ENCODE measurements at regions not wholly inside any gene's neighbourhood (a gene's known extent, or its start where the extent isn't known, plus 50 kb on each side); places are given as distances from the start of the nearest gene placed in this dataset.

DNA sequence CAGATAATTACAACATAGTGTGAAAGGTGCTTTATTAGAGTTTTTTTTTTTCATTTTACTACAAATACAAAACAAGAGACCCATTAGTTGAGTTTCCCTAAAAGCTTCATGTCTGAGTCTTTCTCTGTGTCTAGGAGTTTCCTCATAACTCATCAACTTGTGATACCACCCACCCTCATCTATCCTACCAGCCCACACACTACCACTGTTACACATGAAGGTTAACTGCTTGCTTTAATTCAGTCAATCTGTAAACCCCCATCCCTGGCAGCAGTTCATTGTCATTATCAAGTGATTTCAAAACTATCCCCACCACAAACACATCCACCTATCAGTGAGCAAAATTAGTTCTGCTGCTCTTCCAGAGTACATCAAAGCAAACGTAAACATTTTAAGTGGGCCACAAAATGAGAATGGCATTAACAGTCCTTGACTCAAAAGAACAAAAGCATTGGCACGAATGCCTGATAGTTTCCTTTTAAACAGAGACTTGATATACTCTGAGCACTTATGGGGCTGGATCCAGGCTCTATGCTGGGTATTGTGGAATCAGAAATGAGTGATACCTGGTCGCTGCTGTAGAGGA is 331.6 kb upstream of the FAM241A start:
- H3K4me3 ChIP-seq (ENCODE audit: low read depth in 1 of 2, low read length in 2 of 2) = no peak overlapping the region
- H3K79me2 ChIP-seq (ENCODE audit: insufficient read depth, low read length) = no peaks in the 10 kb centered on the region
- H3K27ac ChIP-seq (ENCODE audit: low read length) = no peak overlapping the region
- H3K27me3 ChIP-seq (ENCODE audit: insufficient read depth, low read length, poor library complexity) = peaks cover 2% of the 10 kb centered on the region
- TF ChIP-seq EZH2 (IDR thresholded peaks at IDR 0.05; ENCODE audit: borderline replicate concordance, low read depth, low read length, severe bottlenecking) = no peak
- TF ChIP-seq, protein P1, sequence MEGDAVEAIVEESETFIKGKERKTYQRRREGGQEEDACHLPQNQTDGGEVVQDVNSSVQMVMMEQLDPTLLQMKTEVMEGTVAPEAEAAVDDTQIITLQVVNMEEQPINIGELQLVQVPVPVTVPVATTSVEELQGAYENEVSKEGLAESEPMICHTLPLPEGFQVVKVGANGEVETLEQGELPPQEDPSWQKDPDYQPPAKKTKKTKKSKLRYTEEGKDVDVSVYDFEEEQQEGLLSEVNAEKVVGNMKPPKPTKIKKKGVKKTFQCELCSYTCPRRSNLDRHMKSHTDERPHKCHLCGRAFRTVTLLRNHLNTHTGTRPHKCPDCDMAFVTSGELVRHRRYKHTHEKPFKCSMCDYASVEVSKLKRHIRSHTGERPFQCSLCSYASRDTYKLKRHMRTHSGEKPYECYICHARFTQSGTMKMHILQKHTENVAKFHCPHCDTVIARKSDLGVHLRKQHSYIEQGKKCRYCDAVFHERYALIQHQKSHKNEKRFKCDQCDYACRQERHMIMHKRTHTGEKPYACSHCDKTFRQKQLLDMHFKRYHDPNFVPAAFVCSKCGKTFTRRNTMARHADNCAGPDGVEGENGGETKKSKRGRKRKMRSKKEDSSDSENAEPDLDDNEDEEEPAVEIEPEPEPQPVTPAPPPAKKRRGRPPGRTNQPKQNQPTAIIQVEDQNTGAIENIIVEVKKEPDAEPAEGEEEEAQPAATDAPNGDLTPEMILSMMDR (IDR thresholded peaks at IDR 0.05; ENCODE audit: borderline replicate concordance, extremely low read depth, low read length, poor library complexity, severe bottlenecking) = no peak
- no peaks in the 10 kb centered on the region for H3K4me1 ChIP-seq (ENCODE audit: insufficient read depth, low read length)
- H3K36me3 ChIP-seq (ENCODE audit: insufficient read depth, low read length) = no peaks in the 10 kb centered on the region
- no peak overlapping the region for H2AFZ ChIP-seq (ENCODE audit: low read depth, low read length)
- no peak overlapping the region for H3K4me2 ChIP-seq (ENCODE audit: insufficient read depth, low read length)
- H3K9ac ChIP-seq (ENCODE audit: low read depth, low read length) = no peak overlapping the region
- no peaks in the 10 kb centered on the region for H4K20me1 ChIP-seq (ENCODE audit: insufficient read depth, low read length)
- ATAC-seq (ENCODE audit: insufficient read depth, low read depth) = no peak
- H3K9me3 ChIP-seq (ENCODE audit: insufficient read depth, low read length, severe bottlenecking) = no peaks in the 10 kb centered on the region
- no peak for DNase-seq

DNA sequence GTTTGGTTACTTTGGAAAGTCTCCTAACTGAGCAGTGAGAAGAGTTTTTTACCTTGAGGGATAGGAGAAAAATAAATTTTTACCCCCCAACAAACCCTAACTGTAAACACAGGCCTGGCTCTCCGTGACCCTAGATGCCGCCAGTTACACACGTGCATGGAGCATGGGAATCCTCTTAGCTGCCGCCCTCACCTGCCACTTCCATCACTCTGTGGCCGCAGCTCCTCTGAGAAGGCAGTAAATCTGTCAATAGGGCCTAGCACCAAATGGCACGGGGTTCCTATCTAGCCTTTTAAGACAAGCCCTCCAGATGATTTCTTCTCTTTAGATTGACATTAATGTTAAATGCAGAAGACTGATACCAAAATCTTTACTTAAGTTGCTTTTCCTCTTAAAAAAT is 330.3 kb upstream of the FAM241A start:
- Histone ChIP-seq H3K9me3 (ENCODE audit: insufficient read depth, low read length, severe bottlenecking) (no peaks in the 10 kb centered on the region), H2AFZ (ENCODE audit: low read depth, low read length) (no peak overlapping the region), H4K20me1 (ENCODE audit: insufficient read depth, low read length) (no peaks in the 10 kb centered on the region), H3K79me2 (ENCODE audit: insufficient read depth, low read length) (no peaks in the 10 kb centered on the region), H3K4me1 (ENCODE audit: insufficient read depth, low read length) (no peaks in the 10 kb centered on the region), H3K27ac (ENCODE audit: low read length) (no peak overlapping the region), H3K4me2 (ENCODE audit: insufficient read depth, low read length) (no peak overlapping the region), H3K27me3 (ENCODE audit: insufficient read depth, low read length, poor library complexity) (peaks cover 2% of the 10 kb centered on the region), H3K4me3 (ENCODE audit: low read depth in 1 of 2, low read length in 2 of 2) (no peak overlapping the region), H3K9ac (ENCODE audit: low read depth, low read length) (no peak overlapping the region), H3K36me3 (ENCODE audit: insufficient read depth, low read length) (no peaks in the 10 kb centered on the region)
- ATAC-seq (ENCODE audit: insufficient read depth, low read depth) = no peak
- TF ChIP-seq, protein P1 (IDR thresholded peaks at IDR 0.05; ENCODE audit: borderline replicate concordance, extremely low read depth, low read length, poor library complexity, severe bottlenecking) = no peak
- TF ChIP-seq EZH2 (IDR thresholded peaks at IDR 0.05; ENCODE audit: borderline replicate concordance, low read depth, low read length, severe bottlenecking) = no peak
- no peak for DNase-seq

DNA sequence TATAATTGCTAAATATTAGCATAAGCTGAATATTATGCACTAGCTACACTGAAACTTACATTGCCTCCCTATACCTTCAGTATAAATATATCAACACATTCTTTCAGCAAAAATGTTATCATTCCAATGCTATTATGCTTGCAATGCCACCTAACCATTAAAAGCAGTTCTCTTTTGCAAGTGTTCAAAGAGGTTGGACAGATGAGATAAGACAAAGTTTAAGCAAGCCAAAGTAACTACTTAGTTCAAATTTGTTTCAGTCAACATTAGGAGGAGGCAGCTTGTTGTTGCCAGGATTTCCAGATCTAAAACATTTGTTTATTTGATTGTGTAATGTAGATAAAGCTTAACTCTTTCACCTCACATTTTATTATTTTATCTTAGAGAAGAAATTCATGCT is 323.9 kb upstream of the FAM241A start:
- Histone ChIP-seq H3K4me3 (ENCODE audit: low read depth in 1 of 2, low read length in 2 of 2) (no peak overlapping the region), H3K27me3 (ENCODE audit: insufficient read depth, low read length, poor library complexity) (peaks cover 2% of the 10 kb centered on the region), H4K20me1 (ENCODE audit: insufficient read depth, low read length) (no peaks in the 10 kb centered on the region), H3K4me1 (ENCODE audit: insufficient read depth, low read length) (no peaks in the 10 kb centered on the region), H3K79me2 (ENCODE audit: insufficient read depth, low read length) (no peaks in the 10 kb centered on the region), H3K36me3 (ENCODE audit: insufficient read depth, low read length) (no peaks in the 10 kb centered on the region), H3K27ac (ENCODE audit: low read length) (no peak overlapping the region), H3K9ac (ENCODE audit: low read depth, low read length) (no peak overlapping the region), H3K9me3 (ENCODE audit: insufficient read depth, low read length, severe bottlenecking) (no peaks in the 10 kb centered on the region), H3K4me2 (ENCODE audit: insufficient read depth, low read length) (no peak overlapping the region), H2AFZ (ENCODE audit: low read depth, low read length) (no peak overlapping the region)
- no peak for TF ChIP-seq EZH2 (IDR thresholded peaks at IDR 0.05; ENCODE audit: borderline replicate concordance, low read depth, low read length, severe bottlenecking)
- TF ChIP-seq, protein P1 (IDR thresholded peaks at IDR 0.05; ENCODE audit: borderline replicate concordance, extremely low read depth, low read length, poor library complexity, severe bottlenecking) = no peak
- ATAC-seq (ENCODE audit: insufficient read depth, low read depth) (no peak), DNase-seq (no peak)

DNA sequence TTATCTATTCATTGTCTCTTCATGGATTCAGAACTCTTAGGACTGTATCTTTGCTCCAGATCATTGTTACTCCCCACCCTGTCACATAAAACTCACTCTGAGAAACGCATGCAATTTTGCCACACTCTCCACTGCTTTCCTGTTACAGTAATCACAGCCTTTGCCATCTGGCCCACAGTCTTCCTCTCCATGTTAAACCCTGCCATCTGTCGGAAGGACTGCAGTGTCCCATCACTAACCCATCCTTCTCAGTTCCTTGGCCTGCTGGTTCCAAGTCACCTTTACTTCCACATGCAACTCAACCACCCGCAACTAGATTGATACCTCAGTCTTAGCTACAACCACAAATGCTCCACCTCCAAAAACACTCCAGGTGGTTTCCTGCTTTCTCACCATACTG is 308.7 kb upstream of the FAM241A start:
- H3K79me2 ChIP-seq (ENCODE audit: insufficient read depth, low read length) = no peaks in the 10 kb centered on the region
- no peak for DNase-seq
- no peak overlapping the region for H3K9ac ChIP-seq (ENCODE audit: low read depth, low read length)
- no peaks in the 10 kb centered on the region for H3K36me3 ChIP-seq (ENCODE audit: insufficient read depth, low read length)
- no peaks in the 10 kb centered on the region for H3K4me1 ChIP-seq (ENCODE audit: insufficient read depth, low read length)
- no peak overlapping the region for H3K4me2 ChIP-seq (ENCODE audit: insufficient read depth, low read length)
- H3K27ac ChIP-seq (ENCODE audit: low read length) = no peak overlapping the region
- H3K9me3 ChIP-seq (ENCODE audit: insufficient read depth, low read length, severe bottlenecking) = no peaks in the 10 kb centered on the region
- H4K20me1 ChIP-seq (ENCODE audit: insufficient read depth, low read length) = no peaks in the 10 kb centered on the region
- H2AFZ ChIP-seq (ENCODE audit: low read depth, low read length) = no peak overlapping the region
- no peak overlapping the region for H3K4me3 ChIP-seq (ENCODE audit: low read depth in 1 of 2, low read length in 2 of 2)
- no peak for ATAC-seq (ENCODE audit: insufficient read depth, low read depth)
- H3K27me3 ChIP-seq (ENCODE audit: insufficient read depth, low read length, poor library complexity) = no peaks in the 10 kb centered on the region
- no peak for TF ChIP-seq EZH2 (IDR thresholded peaks at IDR 0.05; ENCODE audit: borderline replicate concordance, low read depth, low read length, severe bottlenecking)
- TF ChIP-seq, protein P1 (IDR thresholded peaks at IDR 0.05; ENCODE audit: borderline replicate concordance, extremely low read depth, low read length, poor library complexity, severe bottlenecking) = no peak

Measured in DND-41 (cell line).